Fibroblast of mammary gland (primary cell): ENCODE measurements at regions not wholly inside any gene's neighbourhood (a gene's known extent, or its start where the extent isn't known, plus 50 kb on each side); places are given as distances from the start of the nearest gene placed in this dataset.

Experiments
- DNase-seq: peaks from one replicate; pipeline ENCODE4 v3.0.0-alpha.2; 2010; ENCODE audit warnings: low read depth
- H3K4me3 ChIP-seq: 2 replicates; pipeline ENCODE4 v1.5.1; 2011; ENCODE audit warnings: low read depth, mild to moderate bottlenecking, low read length, moderate library complexity; ENCODE audit not compliant: control insufficient read depth
- TF ChIP-seq, protein P1 (sequence below): conservative IDR thresholded peaks from 2 replicates; pipeline ENCODE4 v1.5.1; 2011; ENCODE audit warnings: low read depth, low read length, inconsistent platforms; ENCODE audit not compliant: control insufficient read depth, insufficient read depth

DNA sequence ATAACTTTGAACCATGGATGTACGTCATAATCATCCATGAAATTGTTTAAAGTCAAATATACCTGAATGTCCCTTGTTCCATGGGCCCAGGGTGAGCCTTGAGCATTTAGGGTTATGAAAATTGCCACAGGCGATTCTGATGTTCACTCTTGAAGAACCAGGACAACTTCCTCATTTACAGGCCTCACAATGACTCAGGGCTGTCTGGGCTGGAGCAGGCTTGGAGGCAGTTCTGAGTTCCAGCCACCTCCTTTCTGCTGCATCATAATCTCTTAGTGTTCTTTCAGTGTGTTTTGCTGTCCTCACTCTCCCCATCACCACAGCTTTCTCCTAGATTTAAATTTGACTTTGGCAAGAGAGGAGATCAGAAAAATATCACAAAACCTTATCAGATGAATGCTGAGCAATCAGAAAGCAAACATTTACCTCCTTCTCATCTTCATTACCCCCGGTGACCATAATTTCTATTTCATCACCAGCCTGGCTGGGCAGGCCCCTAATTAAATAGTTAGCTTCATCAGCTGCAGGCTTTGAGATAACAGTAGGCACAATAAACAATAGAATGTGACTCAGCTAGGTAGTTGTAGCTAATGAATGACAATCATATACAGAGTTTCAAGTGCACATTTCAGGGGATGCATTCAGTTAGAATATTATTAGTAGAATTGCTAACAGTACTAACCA, 571.0 kb downstream of the SH2D4B start:
- H3K4me3 ChIP-seq = no peak overlapping the region
- no peak for DNase-seq
- TF ChIP-seq, protein P1, sequence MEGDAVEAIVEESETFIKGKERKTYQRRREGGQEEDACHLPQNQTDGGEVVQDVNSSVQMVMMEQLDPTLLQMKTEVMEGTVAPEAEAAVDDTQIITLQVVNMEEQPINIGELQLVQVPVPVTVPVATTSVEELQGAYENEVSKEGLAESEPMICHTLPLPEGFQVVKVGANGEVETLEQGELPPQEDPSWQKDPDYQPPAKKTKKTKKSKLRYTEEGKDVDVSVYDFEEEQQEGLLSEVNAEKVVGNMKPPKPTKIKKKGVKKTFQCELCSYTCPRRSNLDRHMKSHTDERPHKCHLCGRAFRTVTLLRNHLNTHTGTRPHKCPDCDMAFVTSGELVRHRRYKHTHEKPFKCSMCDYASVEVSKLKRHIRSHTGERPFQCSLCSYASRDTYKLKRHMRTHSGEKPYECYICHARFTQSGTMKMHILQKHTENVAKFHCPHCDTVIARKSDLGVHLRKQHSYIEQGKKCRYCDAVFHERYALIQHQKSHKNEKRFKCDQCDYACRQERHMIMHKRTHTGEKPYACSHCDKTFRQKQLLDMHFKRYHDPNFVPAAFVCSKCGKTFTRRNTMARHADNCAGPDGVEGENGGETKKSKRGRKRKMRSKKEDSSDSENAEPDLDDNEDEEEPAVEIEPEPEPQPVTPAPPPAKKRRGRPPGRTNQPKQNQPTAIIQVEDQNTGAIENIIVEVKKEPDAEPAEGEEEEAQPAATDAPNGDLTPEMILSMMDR = no peak

DNA sequence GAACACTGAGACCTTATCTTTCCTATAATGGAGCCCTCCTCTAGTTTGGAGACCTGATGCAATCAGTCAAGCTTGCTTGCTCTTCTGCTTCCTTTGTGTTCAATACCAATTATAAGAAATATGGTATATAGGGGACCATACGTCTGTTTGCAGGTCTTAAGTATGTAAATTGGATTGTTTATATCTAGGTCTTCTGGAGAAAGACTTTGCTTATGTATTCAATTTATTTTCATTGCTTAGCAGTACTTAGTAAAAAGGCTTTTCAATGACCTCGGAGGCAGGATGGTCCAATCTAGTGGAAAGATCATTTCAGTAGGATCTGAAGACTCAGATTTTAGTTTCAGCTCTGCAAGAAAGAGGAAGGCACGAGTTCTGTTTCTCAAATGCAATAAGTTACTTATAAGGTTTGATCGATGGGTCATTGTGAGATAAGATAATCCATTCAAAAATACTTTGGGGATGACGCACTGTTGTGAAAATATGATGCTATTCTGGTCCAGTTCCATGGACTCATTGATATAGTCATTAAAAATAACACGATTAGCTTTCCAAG, 571.6 kb downstream of the SH2D4B start:
- DNase-seq = no peak
- H3K4me3 ChIP-seq = no peak overlapping the region
- TF ChIP-seq, protein P1 = no peak

DNA sequence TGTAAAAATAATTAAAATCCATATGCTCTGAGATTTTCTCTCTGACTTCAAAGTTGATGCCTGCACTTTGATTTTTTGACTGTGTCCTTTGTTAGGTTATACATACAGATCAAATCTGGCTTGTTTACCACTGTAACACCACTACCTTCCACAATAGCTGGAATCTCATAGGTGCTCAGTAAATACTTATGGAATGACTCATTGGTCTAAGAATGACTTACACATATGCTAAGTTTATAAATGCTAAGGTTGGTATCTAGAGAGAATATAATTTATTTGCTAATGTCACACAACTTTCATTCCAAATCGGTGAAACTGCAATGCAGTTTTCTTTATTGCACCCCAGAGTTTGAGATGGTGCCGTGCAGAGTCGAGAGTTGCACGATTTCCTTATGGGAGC, 578.5 kb downstream of the SH2D4B start:
- TF ChIP-seq, protein P1 = no peak
- no peak overlapping the region for H3K4me3 ChIP-seq
- no peak for DNase-seq

DNA sequence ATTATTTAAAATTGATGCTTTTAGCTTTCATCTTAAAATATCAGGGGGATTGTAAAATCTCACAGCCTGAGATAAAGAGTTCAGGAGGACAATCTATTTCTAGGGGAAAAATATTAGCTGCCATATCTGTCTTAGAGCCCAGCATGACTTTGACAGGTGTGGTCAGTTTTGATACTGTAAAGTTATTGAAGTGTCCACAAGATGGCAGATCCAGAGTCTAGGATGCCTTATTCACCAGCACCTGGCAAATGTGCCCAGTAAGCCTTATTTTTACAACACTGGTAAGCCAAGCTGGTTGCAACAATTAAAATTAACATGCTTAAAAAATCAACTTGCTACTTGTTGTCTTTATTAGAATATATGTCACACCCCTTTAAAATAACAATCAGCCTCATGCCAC, 579.3 kb downstream of the SH2D4B start:
- TF ChIP-seq, protein P1 = no peak
- H3K4me3 ChIP-seq = no peak overlapping the region
- no peak for DNase-seq

DNA sequence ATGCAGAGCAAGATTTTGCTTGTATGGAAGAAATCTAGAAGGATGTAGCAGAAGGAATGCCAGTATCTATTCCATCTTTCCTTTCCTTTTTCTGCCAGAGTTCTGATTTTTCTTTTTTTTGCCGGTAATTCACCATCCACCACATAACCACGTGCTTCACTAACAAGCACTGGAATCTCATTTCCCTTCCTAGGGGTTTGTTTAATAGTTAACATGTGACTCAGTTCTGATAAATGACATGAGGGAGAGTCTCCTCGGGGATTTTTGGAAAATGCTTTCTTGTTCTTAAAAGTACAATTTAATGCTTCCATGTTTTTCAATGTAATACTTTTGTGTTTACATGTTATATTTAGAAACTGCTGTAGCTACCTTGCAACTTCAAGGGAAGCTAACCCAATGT, 590.2 kb downstream of the SH2D4B start:
- H3K4me3 ChIP-seq = no peak overlapping the region
- no peak for DNase-seq
- TF ChIP-seq, protein P1 = no peak

DNA sequence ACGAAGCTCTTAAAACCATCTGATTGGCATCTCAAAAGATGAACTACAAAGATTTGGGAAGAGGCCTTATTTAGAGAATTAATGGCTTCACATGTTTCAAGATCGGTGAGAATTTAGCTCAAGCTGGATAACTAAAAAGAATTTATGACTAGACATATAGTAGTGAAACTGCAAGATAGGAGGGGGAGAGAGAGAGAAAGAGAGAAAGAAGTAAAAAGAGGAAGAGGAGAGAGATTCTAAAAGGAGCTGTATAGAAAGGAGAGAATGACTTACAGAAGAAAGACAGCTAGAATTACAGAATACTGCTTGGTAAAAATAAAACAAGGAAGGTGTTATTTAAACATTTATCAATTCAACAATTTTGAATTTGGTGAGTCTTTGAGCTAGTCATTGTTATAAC, 592.3 kb downstream of the SH2D4B start:
- TF ChIP-seq, protein P1 = no peak
- no peak for DNase-seq
- H3K4me3 ChIP-seq = no peak overlapping the region

DNA sequence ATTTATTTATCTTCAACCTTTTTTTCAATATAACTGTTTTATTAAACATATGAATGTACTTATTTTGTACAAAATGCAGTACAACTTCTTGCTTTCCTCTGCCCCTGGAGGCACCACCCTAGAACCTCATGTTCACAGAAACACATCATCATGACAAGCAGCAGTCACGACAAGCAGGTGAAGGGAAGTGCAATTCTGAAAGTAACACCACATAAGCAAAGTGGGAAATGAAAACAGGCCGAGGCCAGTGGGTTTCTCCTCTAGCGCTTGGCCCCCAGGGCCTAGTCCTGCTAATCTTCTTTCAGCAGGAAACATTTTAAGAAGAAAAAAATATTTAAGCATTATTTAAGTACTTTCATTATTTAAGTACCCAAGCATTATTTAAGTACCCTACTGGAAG, 598.1 kb downstream of the SH2D4B start:
- TF ChIP-seq, protein P1 = no peak
- DNase-seq = no peak
- no peak overlapping the region for H3K4me3 ChIP-seq
